H9 (cell line): ENCODE measurements at regions not wholly inside any gene's neighbourhood (a gene's known extent, or its start where the extent isn't known, plus 50 kb on each side); places are given as distances from the start of the nearest gene placed in this dataset.

Source experiments
- DNase-seq: peaks from one replicate; pipeline ENCODE4 v3.0.0-alpha.2; 2017
- H2AFZ ChIP-seq: one replicate; pipeline ENCODE4 v1.6.1; 2013; ENCODE audit warnings: mild to moderate bottlenecking, low read length, control low read depth, moderate library complexity
- H2AK5ac ChIP-seq: 2 replicates; pipeline ENCODE4 v1.6.1; 2013; ENCODE audit warnings: low read length, control low read depth, mixed read lengths; ENCODE audit not compliant: insufficient read length
- H2BK120ac ChIP-seq: one replicate; pipeline ENCODE4 v1.6.1; 2013; ENCODE audit warnings: low read depth, mild to moderate bottlenecking, low read length, control low read depth, inconsistent platforms; ENCODE audit not compliant: poor library complexity, severe bottlenecking
- H2BK12ac ChIP-seq: 2 replicates; pipeline ENCODE4 v1.6.1; 2013; ENCODE audit warnings: low read length, control low read depth, mixed read lengths, low read depth; ENCODE audit not compliant: insufficient read length
- H2BK15ac ChIP-seq: 2 replicates; pipeline ENCODE4 v1.6.1; 2013; ENCODE audit warnings: low read depth, low read length, control low read depth
- H2BK20ac ChIP-seq: one replicate; pipeline ENCODE4 v1.6.1; 2013; ENCODE audit warnings: low read depth, mild to moderate bottlenecking, low read length, control low read depth, inconsistent platforms; ENCODE audit not compliant: poor library complexity, severe bottlenecking
- H2BK5ac ChIP-seq: 2 replicates; pipeline ENCODE4 v1.6.1; 2013; ENCODE audit warnings: low read length, control low read depth, mixed read lengths; ENCODE audit not compliant: insufficient read length
- H3K14ac ChIP-seq: 2 replicates; pipeline ENCODE4 v1.6.1; 2013; ENCODE audit warnings: low read length, control low read depth; ENCODE audit not compliant: insufficient read depth
- H3K18ac ChIP-seq: 2 replicates; pipeline ENCODE4 v1.6.1; 2013; ENCODE audit warnings: low read depth, mild to moderate bottlenecking, mixed read lengths, low read length, control low read depth; ENCODE audit not compliant: insufficient read length
- H3K23ac ChIP-seq: 2 replicates; pipeline ENCODE4 v1.6.1; 2013; ENCODE audit warnings: low read length, control low read depth, mixed read lengths, low read depth; ENCODE audit not compliant: insufficient read length
- H3K23me2 ChIP-seq: 2 replicates; pipeline ENCODE4 v1.6.1; 2013; ENCODE audit warnings: low read depth, mild to moderate bottlenecking, mixed read lengths, low read length, control low read depth; ENCODE audit not compliant: insufficient read length, poor library complexity, severe bottlenecking
- H3K27ac ChIP-seq: 2 replicates; pipeline ENCODE4 v1.5.1; 2013; ENCODE audit warnings: low read length, control low read depth, mixed read lengths, low read depth; ENCODE audit not compliant: insufficient read length
- H3K27me3 ChIP-seq: 2 replicates; pipeline ENCODE4 v1.6.1; 2013; ENCODE audit warnings: low read length, control low read depth, inconsistent platforms; ENCODE audit not compliant: insufficient read depth
- H3K4ac ChIP-seq: 2 replicates; pipeline ENCODE4 v1.6.1; 2013; ENCODE audit warnings: low read depth, mild to moderate bottlenecking, control low read depth, inconsistent platforms, low read length, moderate library complexity
- H3K4me1 ChIP-seq: 2 replicates; pipeline ENCODE4 v1.6.1; 2013; ENCODE audit warnings: low read length, control low read depth, inconsistent platforms; ENCODE audit not compliant: insufficient read depth
- H3K4me2 ChIP-seq: 2 replicates; pipeline ENCODE4 v1.6.1; 2013; ENCODE audit warnings: low read length, control low read depth, mixed read lengths; ENCODE audit not compliant: insufficient read length, insufficient read depth
- H3K56ac ChIP-seq: 2 replicates; pipeline ENCODE4 v1.6.1; 2013; ENCODE audit warnings: low read depth, mild to moderate bottlenecking, mixed read lengths, low read length, control low read depth; ENCODE audit not compliant: insufficient read length
- H3K79me1 ChIP-seq: 2 replicates; pipeline ENCODE4 v1.6.1; 2013; ENCODE audit warnings: low read depth, mild to moderate bottlenecking, moderate library complexity, low read length, control low read depth, inconsistent platforms; ENCODE audit not compliant: insufficient read depth, poor library complexity, severe bottlenecking
- H3K79me2 ChIP-seq: 2 replicates; pipeline ENCODE4 v1.6.1; 2013; ENCODE audit warnings: low read length, control low read depth, inconsistent platforms; ENCODE audit not compliant: insufficient read depth
- H3K9ac ChIP-seq: 2 replicates; pipeline ENCODE4 v1.6.1; 2013; ENCODE audit warnings: low read length, control low read depth, mixed read lengths; ENCODE audit not compliant: insufficient read length; ENCODE audit errors: extremely low read depth
- H3K9me3 ChIP-seq: one replicate; pipeline ENCODE4 v1.6.1; 2013; ENCODE audit warnings: low read depth, low read length, inconsistent platforms; ENCODE audit not compliant: control insufficient read depth
- H3T11ph ChIP-seq: one replicate; pipeline ENCODE4 v1.6.1; 2013; ENCODE audit warnings: mild to moderate bottlenecking, low read length, control low read depth, inconsistent platforms
- H4K20me1 ChIP-seq: one replicate; pipeline ENCODE4 v1.6.1; 2013; ENCODE audit not compliant: control insufficient read depth, insufficient read length, insufficient read depth
- H4K5ac ChIP-seq: 2 replicates; pipeline ENCODE4 v1.6.1; 2013; ENCODE audit warnings: low read depth, mild to moderate bottlenecking, mixed read lengths, low read length, control low read depth; ENCODE audit not compliant: insufficient read length
- H4K8ac ChIP-seq: replicated peaks from 2 replicates; pipeline ENCODE4 v1.6.1; 2013; ENCODE audit warnings: low read length, control low read depth, mixed read lengths, low read depth; ENCODE audit not compliant: insufficient read length
- H4K91ac ChIP-seq: 2 replicates; pipeline ENCODE4 v1.6.1; 2013; ENCODE audit warnings: low read depth, mild to moderate bottlenecking, moderate library complexity, mixed read lengths, low read length, control low read depth; ENCODE audit not compliant: insufficient read length
- H3K27ac Mint-ChIP-seq, 3 experiments: 2 replicates in 2 of 3; 3 replicates in 1 of 3; pipeline ENCODE4 v1.8.0; 2020 to 2021; ENCODE audit warnings: mixed read lengths in 3 of 3, mild to moderate bottlenecking in 1 of 3, moderate library complexity in 1 of 3
- H3K27me3 Mint-ChIP-seq: 2 replicates; pipeline ENCODE4 v1.8.0; 2021; ENCODE audit warnings: low read depth, mild to moderate bottlenecking, moderate library complexity, mixed read lengths
- H3K36me3 Mint-ChIP-seq, 3 experiments: 2 replicates in 2 of 3; 3 replicates in 1 of 3; pipeline ENCODE4 v1.8.0; 2020 to 2021; ENCODE audit warnings: low read depth in 3 of 3, mixed read lengths in 3 of 3; ENCODE audit not compliant: insufficient read depth in 1 of 3
- H3K4me1 Mint-ChIP-seq, 2 experiments: 2 replicates each; pipeline ENCODE4 v1.8.0; 2020; ENCODE audit warnings: mixed read lengths in 2 of 2
- H3K4me3 Mint-ChIP-seq, 2 experiments: 2 replicates in 1 of 2; 3 replicates in 1 of 2; pipeline ENCODE4 v1.8.0; 2020 to 2021; ENCODE audit warnings: mild to moderate bottlenecking in 2 of 2, mixed read lengths in 2 of 2, moderate library complexity in 1 of 2
- H3K9me3 Mint-ChIP-seq, 2 experiments: 2 replicates in 1 of 2; 3 replicates in 1 of 2; pipeline ENCODE4 v1.8.0; 2020; ENCODE audit warnings: mild to moderate bottlenecking in 2 of 2, mixed read lengths in 2 of 2, moderate library complexity in 1 of 2
- CTCF ChIP-seq: fragments of 200-600 bp; sonication (generic); conservative IDR thresholded peaks from 3 replicates; pipeline ENCODE4 v1.8.0; 2021; ENCODE audit warnings: antibody characterized with exemption, mild to moderate bottlenecking
- WGBS: extraction: QIAGEN DNeasy Blood & Tissue Kit; methylation state at CpG from one replicate; pipeline ENCODE4 v1.1.7; 2013; ENCODE audit warnings: missing lambda C conversion rate, low lambda C conversion rate, mixed read lengths; ENCODE audit not compliant: insufficient read length; ENCODE audit errors: extremely low coverage; 5-methylcytosine and 5-hydroxymethylcytosine counted together

GRCh38 chr14:99052467-99052866 is 219.5 kb downstream of the BCL11B start:
- H2BK15ac ChIP-seq: no peak overlapping the region
- H3K27me3 ChIP-seq: no peaks in the 10 kb centered on the region
- no CpG with 5 or more reads among the region's 2 CpGs for WGBS
- Mint-ChIP-seq H3K27ac (no peak overlapping the region), H3K36me3 (peaks cover 0 to 4% (median 2%) of the 10 kb centered on the region in 3 experiments; a peak in 4 of 7 replicates), H3K27me3 (no peaks in the 10 kb centered on the region), H3K4me1 (peaks cover 2 to 8% of the 10 kb centered on the region in 2 experiments; a peak in 2 of 4 replicates), H3K9me3 (peaks cover 10 to 11% of the 10 kb centered on the region in 2 experiments), H3K4me3 (no peak overlapping the region)
- H3K4ac ChIP-seq: no peak overlapping the region
- no peaks in the 10 kb centered on the region for H3K4me1 ChIP-seq
- no peak for TF ChIP-seq CTCF
- no peak for DNase-seq
- H3T11ph ChIP-seq: no peak overlapping the region
- no peak overlapping the region for H2BK5ac ChIP-seq
- H2BK12ac ChIP-seq: no peak overlapping the region
- no peak overlapping the region for H3K9ac ChIP-seq
- H3K23me2 ChIP-seq: no peaks in the 10 kb centered on the region
- H3K18ac ChIP-seq: no peak overlapping the region
- no peaks in the 10 kb centered on the region for H4K20me1 ChIP-seq
- no peak overlapping the region for H3K27ac ChIP-seq
- no peak overlapping the region for H2BK120ac ChIP-seq
- H3K4me2 ChIP-seq: no peak overlapping the region
- H3K23ac ChIP-seq: no peak overlapping the region
- H2AK5ac ChIP-seq: no peak overlapping the region
- H2BK20ac ChIP-seq: no peak overlapping the region
- no peak overlapping the region for H4K8ac ChIP-seq
- no peaks in the 10 kb centered on the region for H3K9me3 ChIP-seq
- H2AFZ ChIP-seq: no peak overlapping the region
- no peak overlapping the region for H3K14ac ChIP-seq
- H3K79me2 ChIP-seq: no peaks in the 10 kb centered on the region
- no peak overlapping the region for H4K91ac ChIP-seq
- no peak overlapping the region for H3K56ac ChIP-seq
- H3K79me1 ChIP-seq: no peaks in the 10 kb centered on the region
- no peak overlapping the region for H4K5ac ChIP-seq
